Loucy (cell line): ENCODE measurements at regions not wholly inside any gene's neighbourhood (a gene's known extent, or its start where the extent isn't known, plus 50 kb on each side); places are given as distances from the start of the nearest gene placed in this dataset.

ENCODE experiments used
- EZH2phosphoT487 ChIP-seq: fragments of 200-600 bp; IDR thresholded peaks from 2 replicates; pipeline ENCODE4 v1.6.1; 2018; ENCODE audit warnings: antibody characterized with exemption, mild to moderate bottlenecking, moderate library complexity, borderline replicate concordance
- TF ChIP-seq, protein P1 (sequence below): fragments of 200-600 bp; sonication (generic); conservative IDR thresholded peaks from 2 replicates; pipeline ENCODE4 v1.5.1; 2014; ENCODE audit warnings: mild to moderate bottlenecking, antibody characterized with exemption, low read length

- TF ChIP-seq, protein P1, sequence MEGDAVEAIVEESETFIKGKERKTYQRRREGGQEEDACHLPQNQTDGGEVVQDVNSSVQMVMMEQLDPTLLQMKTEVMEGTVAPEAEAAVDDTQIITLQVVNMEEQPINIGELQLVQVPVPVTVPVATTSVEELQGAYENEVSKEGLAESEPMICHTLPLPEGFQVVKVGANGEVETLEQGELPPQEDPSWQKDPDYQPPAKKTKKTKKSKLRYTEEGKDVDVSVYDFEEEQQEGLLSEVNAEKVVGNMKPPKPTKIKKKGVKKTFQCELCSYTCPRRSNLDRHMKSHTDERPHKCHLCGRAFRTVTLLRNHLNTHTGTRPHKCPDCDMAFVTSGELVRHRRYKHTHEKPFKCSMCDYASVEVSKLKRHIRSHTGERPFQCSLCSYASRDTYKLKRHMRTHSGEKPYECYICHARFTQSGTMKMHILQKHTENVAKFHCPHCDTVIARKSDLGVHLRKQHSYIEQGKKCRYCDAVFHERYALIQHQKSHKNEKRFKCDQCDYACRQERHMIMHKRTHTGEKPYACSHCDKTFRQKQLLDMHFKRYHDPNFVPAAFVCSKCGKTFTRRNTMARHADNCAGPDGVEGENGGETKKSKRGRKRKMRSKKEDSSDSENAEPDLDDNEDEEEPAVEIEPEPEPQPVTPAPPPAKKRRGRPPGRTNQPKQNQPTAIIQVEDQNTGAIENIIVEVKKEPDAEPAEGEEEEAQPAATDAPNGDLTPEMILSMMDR: no peak
- no peak for TF ChIP-seq EZH2phosphoT487
Measured at GRCh38 chr6:49051281-49051680, 411.8 kb downstream of the MMUT start.
